NOMO-1 treated with DMSO at 0.1 percent for 48 hours (cell line): ENCODE measurements at regions not wholly inside any gene's neighbourhood (a gene's known extent, or its start where the extent isn't known, plus 50 kb on each side); places are given as distances from the start of the nearest gene placed in this dataset.
"Not testable (repeated sequence)": the region's sequence is repeated elsewhere in the genome, so short reads cannot be mapped to it uniquely, and the experiment has no call there.

ENCODE experiments used
- DNase-seq: peaks from one replicate; lab custom pipeline; 2025; ENCODE audit not compliant: unreplicated experiment; lab: John Stamatoyannopoulos, UW

GRCh38 chr5:18395126-18396110 is 761.2 kb downstream of the TAF11L14 start:
- no peak for DNase-seq

- no peak for DNase-seq
These were observed 763.1 kb downstream of the TAF11L14 start for GRCh38 chr5:18397371-18397770.

GRCh38 chr5:18397891-18398290 is 763.6 kb downstream of the TAF11L14 start:
- DNase-seq = no peak

- not testable (repeated sequence) for DNase-seq
These were observed 765.4 kb downstream of the TAF11L14 start for GRCh38 chr5:18399461-18400327.

GRCh38 chr5:18403141-18403540 is 768.9 kb downstream of the TAF11L14 start:
- DNase-seq = no peak

- no peak for DNase-seq
These were observed 769.7 kb downstream of the TAF11L14 start for GRCh38 chr5:18403941-18404438.

GRCh38 chr5:18420711-18421110 is 786.5 kb downstream of the TAF11L14 start:
- no peak for DNase-seq

- DNase-seq = no peak
These were observed 799.1 kb downstream of the TAF11L14 start for GRCh38 chr5:18433336-18433735.

GRCh38 chr5:18438126-18438525 is 803.9 kb downstream of the TAF11L14 start:
- DNase-seq = no peak

GRCh38 chr5:18455521-18455920 is 821.3 kb downstream of the TAF11L14 start:
- DNase-seq = no peak

GRCh38 chr5:18457255-18457654 is 823.0 kb downstream of the TAF11L14 start:
- DNase-seq = no peak

GRCh38 chr5:18461766-18462165 is 827.5 kb downstream of the TAF11L14 start:
- no peak for DNase-seq

GRCh38 chr5:18465833-18466681 is 831.8 kb downstream of the TAF11L14 start:
- peak; percentile 73 for DNase-seq

GRCh38 chr5:18466731-18467130 is 832.5 kb downstream of the TAF11L14 start:
- DNase-seq = no peak

- DNase-seq = not testable (repeated sequence)
These were observed 837.5 kb downstream of the TAF11L14 start for GRCh38 chr5:18471791-18472190.

- DNase-seq = no peak
These were observed 849.2 kb downstream of the TAF11L14 start for GRCh38 chr5:18483451-18483850.

- no peak for DNase-seq
These were observed 853.7 kb downstream of the TAF11L14 start for GRCh38 chr5:18487928-18488480.

- DNase-seq = no peak
These were observed 855.4 kb downstream of the TAF11L14 start for GRCh38 chr5:18489703-18490102.

- no peak for DNase-seq
These were observed 857.1 kb downstream of the TAF11L14 start for GRCh38 chr5:18491349-18491748.

GRCh38 chr5:18495157-18495556 is 860.9 kb downstream of the TAF11L14 start:
- no peak for DNase-seq
